OCI-LY7 (cell line): ENCODE measurements at regions not wholly inside any gene's neighbourhood (a gene's known extent, or its start where the extent isn't known, plus 50 kb on each side); places are given as distances from the start of the nearest gene placed in this dataset.
A peak's percentile ranks its signal among the peaks of the same experiment; 100 is the strongest.

Experiments used
- BruUV-seq: library from RNA; stranded (reverse); fragments of 400-500 nt; replicated peaks from 2 replicates; lab custom pipeline; 2021; lab: Mats Ljungman, UMichigan
- CTCF ChIA-PET: fragments of 300-600 bp; sonication (Branson Sonifier 250); formaldehyde crosslinking; loops from one replicate; lab custom pipeline; 2022; ENCODE audit warnings: antibody characterized with exemption; ENCODE audit not compliant: unreplicated experiment; lab: Charles Lee
- POLR2A ChIA-PET: fragments of 300-600 bp; sonication (Branson Sonifier 250); formaldehyde crosslinking; loops from one replicate; lab custom pipeline; 2022; ENCODE audit warnings: antibody characterized with exemption; lab: Charles Lee
- DNase-seq: peaks from one replicate; pipeline ENCODE4 v3.0.0-alpha.2; 2015; ENCODE audit warnings: low spot score
- H2AFZ ChIP-seq: fragments of 200-600 bp; sonication (generic), shearing (Covaris generic); 2 replicates; pipeline ENCODE4 v1.6.1; 2014; ENCODE audit warnings: mild to moderate bottlenecking, antibody characterized with exemption, low read length, moderate library complexity
- H3K27ac ChIP-seq: fragments of 200-600 bp; sonication (generic); 2 replicates; pipeline ENCODE4 v1.5.1; 2014; ENCODE audit warnings: mixed run types, low read depth, mild to moderate bottlenecking, moderate library complexity, low read length, inconsistent platforms; ENCODE audit not compliant: poor library complexity, severe bottlenecking
- H3K36me3 ChIP-seq: fragments of 200-600 bp; sonication (generic); 2 replicates; pipeline ENCODE4 v1.6.1; 2014; ENCODE audit warnings: mild to moderate bottlenecking, antibody characterized with exemption, low read length, moderate library complexity, mixed read lengths; ENCODE audit not compliant: insufficient read depth
- H3K4me1 ChIP-seq: fragments of 200-600 bp; sonication (generic); 2 replicates; pipeline ENCODE4 v1.5.1; 2014; ENCODE audit warnings: mild to moderate bottlenecking, low read length; ENCODE audit not compliant: insufficient read depth, poor library complexity, severe bottlenecking
- H3K4me2 ChIP-seq: fragments of 200-600 bp; sonication (generic); 2 replicates; pipeline ENCODE4 v1.6.1; 2014; ENCODE audit warnings: mild to moderate bottlenecking, low read length
- H3K4me3 ChIP-seq: fragments of 200-600 bp; sonication (generic); 2 replicates; pipeline ENCODE4 v1.5.1; 2014; ENCODE audit warnings: mild to moderate bottlenecking, low read depth, low read length; ENCODE audit not compliant: poor library complexity, severe bottlenecking
- H3K79me2 ChIP-seq: fragments of 200-600 bp; sonication (generic); 2 replicates; pipeline ENCODE4 v1.6.1; 2016; ENCODE audit warnings: low read depth, mild to moderate bottlenecking, low read length, moderate library complexity, mixed read lengths; ENCODE audit not compliant: insufficient read depth
- H3K9me2 ChIP-seq: fragments of 200-600 bp; sonication (generic); 2 replicates; pipeline ENCODE4 v1.6.1; 2016; ENCODE audit warnings: mild to moderate bottlenecking, low read length, mixed read lengths; ENCODE audit not compliant: insufficient read depth
- H3K9me3 ChIP-seq: fragments of 200-600 bp; sonication (generic); 2 replicates; pipeline ENCODE4 v1.6.1; 2014; ENCODE audit warnings: mild to moderate bottlenecking, mixed run types, low read length, mixed read lengths
- H4K20me1 ChIP-seq: fragments of 200-600 bp; sonication (generic); 2 replicates; pipeline ENCODE4 v1.6.1; 2014; ENCODE audit warnings: mild to moderate bottlenecking, antibody characterized with exemption, low read length, moderate library complexity, mixed read lengths; ENCODE audit not compliant: insufficient read depth
- EZH2phosphoT487 ChIP-seq: fragments of 200-600 bp; sonication (generic); IDR thresholded peaks from 2 replicates; pipeline ENCODE4 v1.6.1; 2018; ENCODE audit warnings: low read depth, borderline replicate concordance, mild to moderate bottlenecking, mixed run types, antibody characterized with exemption, low read length, moderate library complexity, mixed read lengths
- intact Hi-C: fragments of 100-400 bp; cut with micrococcal nuclease; formaldehyde crosslinking; loops from one replicate; pipeline ENCODE4 v1.10.0; 2022; ENCODE audit not compliant: unreplicated experiment
- TF ChIP-seq, protein P1 (sequence below): fragments of 200-600 bp; sonication (generic); conservative IDR thresholded peaks from 2 replicates; pipeline ENCODE4 v1.5.1; 2014; ENCODE audit warnings: mild to moderate bottlenecking, antibody characterized with exemption, low read length, moderate library complexity, mixed read lengths

DNA sequence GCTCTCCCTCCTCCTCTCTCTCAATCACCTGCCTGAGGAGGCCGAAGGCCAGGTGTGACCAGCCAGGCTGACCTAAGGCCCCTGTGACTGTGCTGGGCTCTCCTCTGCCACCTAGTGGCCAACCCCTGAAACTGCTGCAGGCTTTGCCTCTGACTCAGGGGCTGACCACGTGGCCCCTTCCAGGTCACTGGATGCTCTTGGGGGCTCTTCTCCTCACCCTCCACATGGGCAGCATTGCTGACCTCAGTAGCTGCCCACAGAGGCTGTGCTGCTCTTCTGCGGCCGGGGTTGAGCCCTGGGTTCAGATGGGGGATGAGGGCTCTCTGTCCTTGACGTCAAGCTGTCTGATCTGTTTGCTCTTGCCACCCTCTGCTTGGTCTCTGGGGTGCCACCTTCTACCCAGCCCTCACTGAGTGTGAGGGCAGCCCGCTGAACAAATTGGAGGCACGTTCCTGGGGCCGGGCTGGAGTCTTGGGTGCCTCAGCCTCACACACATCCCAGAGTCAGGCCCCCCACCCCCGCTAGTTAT lies 122.7 kb downstream of the TWIST2 start:
- TF ChIP-seq EZH2phosphoT487 = no peak
- TF ChIP-seq, protein P1, sequence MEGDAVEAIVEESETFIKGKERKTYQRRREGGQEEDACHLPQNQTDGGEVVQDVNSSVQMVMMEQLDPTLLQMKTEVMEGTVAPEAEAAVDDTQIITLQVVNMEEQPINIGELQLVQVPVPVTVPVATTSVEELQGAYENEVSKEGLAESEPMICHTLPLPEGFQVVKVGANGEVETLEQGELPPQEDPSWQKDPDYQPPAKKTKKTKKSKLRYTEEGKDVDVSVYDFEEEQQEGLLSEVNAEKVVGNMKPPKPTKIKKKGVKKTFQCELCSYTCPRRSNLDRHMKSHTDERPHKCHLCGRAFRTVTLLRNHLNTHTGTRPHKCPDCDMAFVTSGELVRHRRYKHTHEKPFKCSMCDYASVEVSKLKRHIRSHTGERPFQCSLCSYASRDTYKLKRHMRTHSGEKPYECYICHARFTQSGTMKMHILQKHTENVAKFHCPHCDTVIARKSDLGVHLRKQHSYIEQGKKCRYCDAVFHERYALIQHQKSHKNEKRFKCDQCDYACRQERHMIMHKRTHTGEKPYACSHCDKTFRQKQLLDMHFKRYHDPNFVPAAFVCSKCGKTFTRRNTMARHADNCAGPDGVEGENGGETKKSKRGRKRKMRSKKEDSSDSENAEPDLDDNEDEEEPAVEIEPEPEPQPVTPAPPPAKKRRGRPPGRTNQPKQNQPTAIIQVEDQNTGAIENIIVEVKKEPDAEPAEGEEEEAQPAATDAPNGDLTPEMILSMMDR = peak; percentile 91
- POLR2A ChIA-PET = no interaction called here
- Histone ChIP-seq H3K9me3 (no peaks in the 10 kb centered on the region), H3K27ac (no peak overlapping the region), H3K4me3 (no peak overlapping the region), H3K36me3 (no peaks in the 10 kb centered on the region), H4K20me1 (no peaks in the 10 kb centered on the region), H3K4me2 (no peak overlapping the region), H3K4me1 (no peaks in the 10 kb centered on the region), H3K79me2 (no peaks in the 10 kb centered on the region), H2AFZ (no peak overlapping the region), H3K9me2 (no peaks in the 10 kb centered on the region)
- peak; percentile 37 for DNase-seq
- intact Hi-C loops = no loop called here
- no TSS peak for BruUV-seq
- CTCF ChIA-PET = no interaction called here

DNA sequence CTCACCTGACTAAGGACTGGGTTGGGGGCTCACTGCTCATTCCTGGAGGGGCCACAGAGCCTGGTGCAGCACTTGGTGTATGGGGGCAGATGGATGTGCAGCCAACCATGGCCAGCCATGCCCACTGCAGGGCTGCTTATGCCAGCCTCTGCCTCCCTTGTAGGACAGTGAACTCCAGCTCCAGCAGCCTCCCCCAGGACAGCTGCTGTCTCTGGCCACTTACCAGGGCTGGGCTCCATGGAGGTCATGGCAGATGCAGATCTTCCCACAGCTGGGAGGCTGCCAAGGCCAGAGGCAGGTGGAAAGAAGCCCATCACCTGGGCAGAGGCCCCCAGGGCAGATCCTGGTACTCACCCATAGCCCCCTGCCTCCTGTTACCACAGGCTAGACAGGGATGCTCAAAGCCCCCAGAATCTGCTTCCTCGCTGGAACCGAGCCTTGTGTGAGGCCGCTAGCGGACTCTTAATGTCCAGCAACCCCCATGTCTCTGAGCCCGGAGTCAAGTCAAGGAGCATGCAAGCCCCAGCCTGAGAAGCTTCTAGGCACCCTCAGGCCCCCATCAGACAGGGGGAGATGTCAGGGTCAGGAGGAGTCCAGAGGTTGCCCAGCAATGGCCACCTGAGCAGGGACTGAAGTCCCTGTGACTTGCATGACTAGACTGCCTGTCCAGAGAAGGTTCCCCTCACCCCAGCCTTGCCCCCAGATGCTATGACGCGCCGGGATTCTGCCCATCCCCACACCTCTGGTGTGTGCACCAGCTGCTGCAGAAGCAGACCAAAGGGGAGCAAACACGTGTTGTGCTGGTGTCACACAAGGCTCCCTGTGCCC lies 123.6 kb downstream of the TWIST2 start:
- H3K9me2 ChIP-seq = no peaks in the 10 kb centered on the region
- no peak overlapping the region for H3K4me3 ChIP-seq
- H4K20me1 ChIP-seq = no peaks in the 10 kb centered on the region
- TF ChIP-seq, protein P1 = no peak
- no peak for TF ChIP-seq EZH2phosphoT487
- CTCF ChIA-PET = no interaction called here
- no peak overlapping the region for H2AFZ ChIP-seq
- H3K4me2 ChIP-seq = no peak overlapping the region
- intact Hi-C loops = no loop called here
- no peaks in the 10 kb centered on the region for H3K36me3 ChIP-seq
- POLR2A ChIA-PET = no interaction called here
- H3K4me1 ChIP-seq = no peaks in the 10 kb centered on the region
- DNase-seq = no peak
- H3K27ac ChIP-seq = no peak overlapping the region
- no peaks in the 10 kb centered on the region for H3K79me2 ChIP-seq
- H3K9me3 ChIP-seq = no peaks in the 10 kb centered on the region
- no TSS peak for BruUV-seq

DNA sequence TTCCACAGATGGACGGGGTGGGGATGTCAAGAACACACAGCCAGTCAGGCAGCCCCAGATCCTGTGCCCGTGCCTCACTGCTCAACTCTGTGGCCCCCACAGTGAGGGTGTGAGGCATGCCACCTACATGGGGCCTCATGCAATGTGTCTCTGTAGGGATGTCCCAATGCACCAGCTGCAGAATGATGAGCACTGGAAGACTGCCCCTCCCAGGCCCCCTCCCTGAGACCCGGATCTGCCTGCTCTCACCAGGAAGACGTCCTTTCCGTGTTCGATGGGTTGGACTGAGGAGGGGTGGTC lies 124.2 kb downstream of the TWIST2 start:
- H3K79me2 ChIP-seq = no peaks in the 10 kb centered on the region
- ChIA-PET POLR2A (no interaction called here), CTCF (no interaction called here)
- no peaks in the 10 kb centered on the region for H3K36me3 ChIP-seq
- TF ChIP-seq EZH2phosphoT487 = no peak
- TF ChIP-seq, protein P1 = no peak
- no peak overlapping the region for H3K4me3 ChIP-seq
- no peak for DNase-seq
- H2AFZ ChIP-seq = no peak overlapping the region
- no peaks in the 10 kb centered on the region for H3K4me1 ChIP-seq
- no peak overlapping the region for H3K4me2 ChIP-seq
- H3K9me2 ChIP-seq = no peaks in the 10 kb centered on the region
- no TSS peak for BruUV-seq
- no peaks in the 10 kb centered on the region for H3K9me3 ChIP-seq
- intact Hi-C loops = no loop called here
- no peaks in the 10 kb centered on the region for H4K20me1 ChIP-seq
- no peak overlapping the region for H3K27ac ChIP-seq
